ENCODE measurements at regions not wholly inside any gene's neighbourhood (a gene's known extent, or its start where the extent isn't known, plus 50 kb on each side); places are given as distances from the start of the nearest gene placed in this dataset.

GRCh38 chr6:144339859-144340452 is 54.8 kb downstream of the UTRN start:
- Histone ChIP-seq H3K27me3 (ENCODE audit: insufficient read depth, low read depth, severe bottlenecking) (no peaks in the 10 kb centered on the region), H3K27ac (no peak overlapping the region), H3K9me3 (ENCODE audit: severe bottlenecking) (no peaks in the 10 kb centered on the region), H3K4me3 (ENCODE audit: low read depth, low read length) (no peak overlapping the region), H3K36me3 (no peaks in the 10 kb centered on the region)
- DNase-seq = no peak
- TF ChIP-seq CTCF (IDR thresholded peaks at IDR 0.05; ENCODE audit: low read depth, low read length) = no peak

- DNase-seq = no peak
- no peaks in the 10 kb centered on the region for H3K27me3 ChIP-seq (ENCODE audit: insufficient read depth, low read depth, severe bottlenecking)
- H3K4me3 ChIP-seq (ENCODE audit: low read depth, low read length) = no peak overlapping the region
- no peaks in the 10 kb centered on the region for H3K9me3 ChIP-seq (ENCODE audit: severe bottlenecking)
- H3K27ac ChIP-seq = no peak overlapping the region
- H3K36me3 ChIP-seq = no peaks in the 10 kb centered on the region
- no peak for TF ChIP-seq CTCF (IDR thresholded peaks at IDR 0.05; ENCODE audit: low read depth, low read length)
Observed at GRCh38 chr6:144340541-144341371, 55.6 kb downstream of the UTRN start.

GRCh38 chr6:144341831-144342527 is 56.8 kb downstream of the UTRN start:
- DNase-seq = no peak

GRCh38 chr6:144343701-144344428 is 58.7 kb downstream of the UTRN start:
- no peak for TF ChIP-seq CTCF (IDR thresholded peaks at IDR 0.05; ENCODE audit: low read depth, low read length)
- Histone ChIP-seq H3K27ac (no peak overlapping the region), H3K36me3 (no peaks in the 10 kb centered on the region), H3K9me3 (ENCODE audit: severe bottlenecking) (no peaks in the 10 kb centered on the region), H3K4me3 (ENCODE audit: low read depth, low read length) (no peak overlapping the region), H3K27me3 (ENCODE audit: insufficient read depth, low read depth, severe bottlenecking) (no peaks in the 10 kb centered on the region)
- DNase-seq = no peak

More at GRCh38 chr6:144341831-144342527, 56.8 kb downstream of the UTRN start:
- H3K36me3 ChIP-seq = no peaks in the 10 kb centered on the region
- no peak overlapping the region for H3K27ac ChIP-seq
- H3K9me3 ChIP-seq (ENCODE audit: severe bottlenecking) = no peaks in the 10 kb centered on the region
- H3K4me3 ChIP-seq (ENCODE audit: low read depth, low read length) = no peak overlapping the region
- TF ChIP-seq CTCF (IDR thresholded peaks at IDR 0.05; ENCODE audit: low read depth, low read length) = no peak
- no peaks in the 10 kb centered on the region for H3K27me3 ChIP-seq (ENCODE audit: insufficient read depth, low read depth, severe bottlenecking)

GRCh38 chr6:144344646-144345045 is 59.5 kb downstream of the UTRN start:
- Histone ChIP-seq H3K4me3 (ENCODE audit: low read depth, low read length) (no peak overlapping the region), H3K36me3 (no peaks in the 10 kb centered on the region), H3K9me3 (ENCODE audit: severe bottlenecking) (no peaks in the 10 kb centered on the region), H3K27me3 (ENCODE audit: insufficient read depth, low read depth, severe bottlenecking) (no peaks in the 10 kb centered on the region), H3K27ac (no peak overlapping the region)
- no peak for TF ChIP-seq CTCF (IDR thresholded peaks at IDR 0.05; ENCODE audit: low read depth, low read length)
- no peak for DNase-seq

Data from WERI-Rb-1 (cell line).